RWPE2 (cell line): ENCODE measurements at regions not wholly inside any gene's neighbourhood (a gene's known extent, or its start where the extent isn't known, plus 50 kb on each side); places are given as distances from the start of the nearest gene placed in this dataset.

Experiments
- ATAC-seq: fragments of 200-7000 bp; cut with Tn5 transposase; 3 replicates; pipeline ENCODE4 v1.9.1; 2021; ENCODE audit warnings: low read depth
- DNase-seq: peaks from one replicate; pipeline ENCODE4 v3.0.0-alpha.2; 2020; ENCODE audit warnings: low spot score
- H3K27ac ChIP-seq: fragments of 450-650 bp; 2 replicates; pipeline ENCODE4 v1.5.1; 2017; ENCODE audit warnings: mild to moderate bottlenecking; ENCODE audit not compliant: poor library complexity, severe bottlenecking
- H3K27me3 ChIP-seq: fragments of 250-450 bp; sonication (Bioruptor Pico); 2 replicates; pipeline ENCODE4 v1.5.1; 2021; ENCODE audit warnings: mild to moderate bottlenecking, moderate library complexity; ENCODE audit not compliant: insufficient read depth, poor library complexity, severe bottlenecking
- H3K36me3 ChIP-seq: fragments of 250-450 bp; sonication (Bioruptor Pico); 2 replicates; pipeline ENCODE4 v1.5.1; 2020; ENCODE audit warnings: low read depth, mild to moderate bottlenecking, moderate library complexity
- H3K4me1 ChIP-seq: fragments of 250-450 bp; sonication (Bioruptor Pico); 2 replicates; pipeline ENCODE4 v1.5.1; 2021; ENCODE audit warnings: mild to moderate bottlenecking, moderate library complexity; ENCODE audit not compliant: insufficient read depth, poor library complexity, severe bottlenecking
- H3K4me3 ChIP-seq: fragments of 250-450 bp; sonication (Bioruptor Pico); 2 replicates; pipeline ENCODE4 v1.5.1; 2021; ENCODE audit warnings: mild to moderate bottlenecking, moderate library complexity; ENCODE audit not compliant: severe bottlenecking
- H3K9me3 ChIP-seq: fragments of 250-450 bp; sonication (Bioruptor Pico); 2 replicates; pipeline ENCODE4 v1.5.1; 2021; ENCODE audit warnings: mild to moderate bottlenecking, moderate library complexity; ENCODE audit not compliant: severe bottlenecking
- CTCF ChIP-seq: fragments of 450-650 bp; IDR thresholded peaks from one replicate; pipeline ENCODE4 v1.5.1; 2017; ENCODE audit warnings: mild to moderate bottlenecking, moderate library complexity; ENCODE audit not compliant: poor library complexity, severe bottlenecking

GRCh38 chr14:101219896-101220703 is 316.6 kb upstream of the RTL1 start:
- H3K4me3 ChIP-seq: no peak overlapping the region

GRCh38 chr14:101220921-101221510 is 317.5 kb upstream of the RTL1 start:
- peak; percentile 50 for DNase-seq
- no peak for TF ChIP-seq CTCF
- Histone ChIP-seq H3K27me3 (no peaks in the 10 kb centered on the region), H3K27ac (no peak overlapping the region), H3K36me3 (no peaks in the 10 kb centered on the region), H3K9me3 (no peaks in the 10 kb centered on the region), H3K4me1 (no peaks in the 10 kb centered on the region), H3K4me3 (no peak overlapping the region)
- no peak for ATAC-seq

More at GRCh38 chr14:101219896-101220703, 316.6 kb upstream of the RTL1 start:
- no peak for DNase-seq
- ATAC-seq: peak; percentile 44; the same call in 1 of the 3 replicates
- TF ChIP-seq CTCF: no peak
- no peaks in the 10 kb centered on the region for H3K4me1 ChIP-seq
- no peaks in the 10 kb centered on the region for H3K27me3 ChIP-seq
- H3K27ac ChIP-seq: no peak overlapping the region
- H3K36me3 ChIP-seq: no peaks in the 10 kb centered on the region
- no peaks in the 10 kb centered on the region for H3K9me3 ChIP-seq

- no peak overlapping the region for H3K4me3 ChIP-seq
- DNase-seq: no peak
- H3K9me3 ChIP-seq: no peaks in the 10 kb centered on the region
- no peaks in the 10 kb centered on the region for H3K27me3 ChIP-seq
- no peak for TF ChIP-seq CTCF
- no peak overlapping the region for H3K27ac ChIP-seq
- H3K36me3 ChIP-seq: no peaks in the 10 kb centered on the region
- no peaks in the 10 kb centered on the region for H3K4me1 ChIP-seq
- ATAC-seq: no peak
Measured at GRCh38 chr14:101221549-101222160, 318.1 kb upstream of the RTL1 start.

- Histone ChIP-seq H3K27ac (no peak overlapping the region), H3K9me3 (no peaks in the 10 kb centered on the region), H3K36me3 (no peaks in the 10 kb centered on the region), H3K4me1 (no peaks in the 10 kb centered on the region), H3K4me3 (no peak overlapping the region), H3K27me3 (no peaks in the 10 kb centered on the region)
- no peak for DNase-seq
- no peak for TF ChIP-seq CTCF
- no peak for ATAC-seq
Measured at GRCh38 chr14:101222362-101223070, 319.0 kb upstream of the RTL1 start.
